Activated CD8-positive, alpha-beta memory T cell treated with anti-CD3 and anti-CD28 coated beads, Interleukin-2, amount 50 U/mL, for 24 hours (primary cell): ENCODE measurements at regions not wholly inside any gene's neighbourhood (a gene's known extent, or its start where the extent isn't known, plus 50 kb on each side); places are given as distances from the start of the nearest gene placed in this dataset.

Source experiments
- DNase-seq: peaks from one replicate; pipeline ENCODE4 v3.0.0-alpha.2; 2020; ENCODE audit errors: extremely low read depth

DNA sequence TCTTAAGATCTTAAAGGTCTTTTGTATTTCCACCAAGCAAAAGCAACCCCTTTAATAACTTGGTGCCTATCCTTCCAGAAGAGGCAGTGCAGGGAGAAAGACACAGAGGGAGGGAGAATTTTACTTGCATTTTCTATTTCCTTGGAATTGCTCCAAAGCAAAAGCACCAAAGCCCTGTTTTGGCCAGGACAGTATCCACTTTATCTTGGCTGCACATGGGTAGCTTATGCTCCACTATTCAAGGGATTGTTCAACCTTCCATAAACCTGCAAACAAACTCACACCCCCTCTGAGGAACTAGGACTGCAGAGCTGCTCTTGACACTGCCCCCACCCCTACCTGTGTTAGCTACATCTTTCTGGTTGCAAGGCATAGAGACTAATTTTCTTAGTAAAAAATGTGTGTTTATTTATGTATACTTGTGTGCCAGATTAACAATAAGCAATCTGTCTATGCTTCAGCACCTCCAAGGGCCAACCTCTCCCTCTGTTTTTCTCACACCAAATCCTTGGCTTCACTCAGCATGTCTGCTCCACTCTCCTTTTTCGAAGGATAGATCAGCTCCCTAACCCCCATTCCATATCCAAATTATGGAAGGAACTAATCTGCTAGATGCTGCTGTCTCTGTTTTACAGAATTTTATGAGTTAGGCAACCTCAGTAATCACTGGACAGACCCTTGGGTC is 68.1 kb upstream of the KLF12 start:
- DNase-seq = no peak

DNA sequence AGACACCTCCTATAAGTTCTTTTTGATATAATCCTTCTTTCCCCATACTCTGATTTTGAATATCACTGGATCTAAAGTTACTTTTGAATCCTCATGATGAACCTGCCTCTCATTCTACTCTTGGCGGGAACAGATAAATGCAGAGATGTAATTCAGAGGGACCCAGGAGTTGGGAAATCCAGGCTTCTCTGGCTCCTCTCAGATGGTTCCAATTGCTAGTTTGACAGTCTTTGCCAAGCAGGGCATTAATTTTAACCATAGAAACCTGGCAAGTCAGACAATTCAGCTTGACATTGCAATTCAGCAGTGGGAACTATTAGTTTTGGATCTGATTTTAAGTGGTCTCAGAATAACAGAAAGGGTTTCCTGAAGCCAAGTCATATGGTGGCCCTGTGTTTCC is 67.3 kb upstream of the KLF12 start:
- no peak for DNase-seq

GRCh38 chr13:74200081-74200480 is 65.9 kb upstream of the KLF12 start:
- no peak for DNase-seq

- no peak for DNase-seq
Observed at GRCh38 chr13:74197677-74198429, 63.6 kb upstream of the KLF12 start.

GRCh38 chr13:74194846-74195245 is 60.6 kb upstream of the KLF12 start:
- no peak for DNase-seq

DNA sequence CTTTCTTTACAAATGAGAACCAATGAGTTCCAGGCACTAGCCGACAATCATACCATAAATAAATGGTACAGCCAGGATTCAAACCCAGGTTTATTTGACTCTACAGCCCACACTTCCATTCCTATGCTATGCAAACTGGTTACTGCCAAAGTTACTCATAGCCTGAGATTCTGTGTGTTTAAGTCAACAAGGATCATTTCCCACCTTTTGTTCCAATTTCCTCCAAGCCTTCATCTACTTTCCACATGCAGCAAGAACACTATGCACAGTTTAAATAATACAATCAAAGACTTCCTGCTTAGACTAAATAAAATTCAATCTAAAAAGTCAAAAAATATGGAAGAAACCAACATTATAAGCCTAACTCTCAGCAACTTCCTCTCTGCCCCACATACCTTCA is 59.2 kb upstream of the KLF12 start:
- no peak for DNase-seq

GRCh38 chr13:74191410-74191809 is 57.2 kb upstream of the KLF12 start:
- DNase-seq = no peak

DNA sequence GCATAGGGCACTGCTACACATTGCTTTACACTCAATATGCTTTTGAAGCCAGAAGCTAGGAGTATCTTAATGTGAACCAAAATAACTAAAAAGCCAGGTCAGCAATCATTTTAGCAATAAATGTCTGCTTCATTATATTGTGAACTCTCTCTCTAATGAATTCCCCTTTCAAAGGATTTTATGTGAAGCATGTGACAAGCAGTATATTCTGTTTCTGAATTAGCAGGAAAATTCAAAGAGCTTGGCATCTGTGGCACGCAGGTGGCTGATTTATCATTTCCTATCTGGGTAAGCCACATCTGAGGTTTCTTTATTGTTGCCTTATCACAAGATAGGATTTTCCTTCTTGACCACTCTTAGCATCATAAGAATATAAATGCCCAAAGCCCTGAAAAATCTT is 56.8 kb upstream of the KLF12 start:
- no peak for DNase-seq

DNA sequence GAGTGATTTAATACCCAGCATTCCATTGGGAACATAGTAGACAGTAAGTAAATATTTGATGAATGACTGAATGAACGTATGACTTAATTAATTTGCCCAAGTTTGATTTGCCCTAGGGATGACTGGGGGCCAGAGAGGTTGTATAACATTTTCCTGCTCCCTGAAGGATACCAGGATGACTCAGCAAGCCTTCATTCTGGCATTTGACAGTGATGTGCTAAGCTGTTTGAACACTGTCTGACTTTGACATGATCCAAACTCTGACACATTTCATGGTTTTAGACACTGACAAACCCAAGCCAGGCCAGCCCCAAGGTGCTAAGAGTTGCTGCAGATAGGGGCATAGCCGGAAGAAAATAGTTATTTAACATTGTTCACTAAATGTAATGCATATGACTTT is 53.4 kb upstream of the KLF12 start:
- no peak for DNase-seq

GRCh38 chr13:74184283-74184682 is 50.1 kb upstream of the KLF12 start:
- no peak for DNase-seq
